HEK293 (cell line): ENCODE measurements at regions not wholly inside any gene's neighbourhood (a gene's known extent, or its start where the extent isn't known, plus 50 kb on each side); places are given as distances from the start of the nearest gene placed in this dataset.

Experiments
- ZFP3 ChIP-seq: fragments of 450-650 bp; formaldehyde crosslinking; IDR thresholded peaks from 2 replicates; pipeline ENCODE4 v1.5.1; 2016; ENCODE audit warnings: low read depth, missing biosample characterization, missing genetic modification characterization
- ZNF324 ChIP-seq: fragments of 450-650 bp; formaldehyde crosslinking; IDR thresholded peaks from 2 replicates; pipeline ENCODE4 v1.5.1; 2016; ENCODE audit warnings: missing biosample characterization, missing genetic modification characterization
- TF ChIP-seq, protein P1 (sequence below): fragments of 450-650 bp; formaldehyde crosslinking; IDR thresholded peaks from 2 replicates; pipeline ENCODE4 v1.5.1; 2016; ENCODE audit warnings: missing biosample characterization, missing genetic modification characterization
- TF ChIP-seq, protein P2 (sequence below): fragments of 450-650 bp; formaldehyde crosslinking; IDR thresholded peaks from 2 replicates; pipeline ENCODE4 v1.5.1; 2016; ENCODE audit warnings: missing biosample characterization, missing genetic modification characterization

DNA sequence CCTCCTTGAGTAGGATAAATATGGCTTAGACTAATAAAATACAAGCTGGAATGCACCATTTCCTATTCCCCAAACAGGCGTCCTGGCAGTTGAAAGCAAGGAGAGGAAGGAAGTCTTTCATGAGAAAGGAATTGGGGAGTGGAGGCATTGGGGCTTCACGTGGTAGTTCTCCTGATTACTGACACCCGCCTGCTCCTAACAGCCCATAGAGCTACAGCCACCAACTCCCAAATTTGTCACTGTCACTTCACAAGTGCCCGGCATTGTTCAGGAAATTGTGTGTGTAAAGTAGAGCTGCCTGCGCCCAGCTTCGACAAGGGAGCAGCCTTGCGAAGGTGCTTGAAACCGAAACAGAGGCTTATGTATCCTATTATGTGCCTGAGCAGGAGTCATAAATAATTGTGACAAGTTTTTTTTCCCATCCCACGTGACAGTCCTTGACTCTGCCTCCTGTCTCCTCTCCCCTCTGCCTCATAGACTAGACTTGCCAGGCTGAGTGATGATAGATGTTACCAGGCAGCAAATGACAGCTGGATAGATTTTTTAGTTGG, 301.7 kb upstream of the ZFP64 start:
- TF ChIP-seq, protein P1, sequence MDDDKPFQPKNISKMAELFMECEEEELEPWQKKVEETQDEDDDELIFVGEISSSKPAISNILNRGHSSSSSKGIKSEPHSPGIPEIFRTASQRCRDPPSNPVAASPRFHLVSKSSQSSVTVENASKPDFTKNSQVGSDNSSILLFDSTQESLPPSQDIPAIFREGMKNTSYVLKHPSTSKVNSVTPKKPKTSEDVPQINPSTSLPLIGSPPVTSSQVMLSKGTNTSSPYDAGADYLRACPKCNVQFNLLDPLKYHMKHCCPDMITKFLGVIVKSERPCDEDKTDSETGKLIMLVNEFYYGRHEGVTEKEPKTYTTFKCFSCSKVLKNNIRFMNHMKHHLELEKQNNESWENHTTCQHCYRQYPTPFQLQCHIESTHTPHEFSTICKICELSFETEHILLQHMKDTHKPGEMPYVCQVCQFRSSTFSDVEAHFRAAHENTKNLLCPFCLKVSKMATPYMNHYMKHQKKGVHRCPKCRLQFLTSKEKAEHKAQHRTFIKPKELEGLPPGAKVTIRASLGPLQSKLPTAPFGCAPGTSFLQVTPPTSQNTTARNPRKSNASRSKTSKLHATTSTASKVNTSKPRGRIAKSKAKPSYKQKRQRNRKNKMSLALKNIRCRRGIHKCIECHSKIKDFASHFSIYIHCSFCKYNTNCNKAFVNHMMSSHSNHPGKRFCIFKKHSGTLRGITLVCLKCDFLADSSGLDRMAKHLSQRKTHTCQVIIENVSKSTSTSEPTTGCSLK (tag by site-specific recombination): no peak
- TF ChIP-seq, protein P2, sequence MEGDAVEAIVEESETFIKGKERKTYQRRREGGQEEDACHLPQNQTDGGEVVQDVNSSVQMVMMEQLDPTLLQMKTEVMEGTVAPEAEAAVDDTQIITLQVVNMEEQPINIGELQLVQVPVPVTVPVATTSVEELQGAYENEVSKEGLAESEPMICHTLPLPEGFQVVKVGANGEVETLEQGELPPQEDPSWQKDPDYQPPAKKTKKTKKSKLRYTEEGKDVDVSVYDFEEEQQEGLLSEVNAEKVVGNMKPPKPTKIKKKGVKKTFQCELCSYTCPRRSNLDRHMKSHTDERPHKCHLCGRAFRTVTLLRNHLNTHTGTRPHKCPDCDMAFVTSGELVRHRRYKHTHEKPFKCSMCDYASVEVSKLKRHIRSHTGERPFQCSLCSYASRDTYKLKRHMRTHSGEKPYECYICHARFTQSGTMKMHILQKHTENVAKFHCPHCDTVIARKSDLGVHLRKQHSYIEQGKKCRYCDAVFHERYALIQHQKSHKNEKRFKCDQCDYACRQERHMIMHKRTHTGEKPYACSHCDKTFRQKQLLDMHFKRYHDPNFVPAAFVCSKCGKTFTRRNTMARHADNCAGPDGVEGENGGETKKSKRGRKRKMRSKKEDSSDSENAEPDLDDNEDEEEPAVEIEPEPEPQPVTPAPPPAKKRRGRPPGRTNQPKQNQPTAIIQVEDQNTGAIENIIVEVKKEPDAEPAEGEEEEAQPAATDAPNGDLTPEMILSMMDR (tag by site-specific recombination): no peak
- TF ChIP-seq ZFP3 (tag by site-specific recombination) (no peak), ZNF324 (tag by site-specific recombination) (no peak)
